ENCODE measurements at regions not wholly inside any gene's neighbourhood (a gene's known extent, or its start where the extent isn't known, plus 50 kb on each side); places are given as distances from the start of the nearest gene placed in this dataset.

DNA sequence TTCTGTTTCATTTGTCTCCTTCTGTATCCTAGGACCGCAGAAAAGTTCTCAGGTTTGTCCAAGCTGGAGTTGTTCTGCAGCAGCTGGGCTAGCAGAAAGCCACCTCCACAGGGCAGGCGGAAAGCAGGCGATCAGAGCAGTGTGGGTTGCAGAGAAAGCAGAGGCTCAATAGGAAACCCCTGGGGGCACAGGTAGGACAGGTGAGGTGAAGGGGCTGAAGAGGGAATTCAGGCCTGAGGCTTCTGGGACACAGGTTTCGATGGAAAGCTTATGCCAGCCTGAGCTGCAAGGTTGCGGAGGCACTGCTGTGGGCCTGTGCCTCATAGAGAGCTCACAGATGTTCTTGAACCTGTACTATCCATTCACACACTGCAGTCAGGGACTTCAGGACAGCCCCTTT lies 194.9 kb upstream of the TPK1 start:
- H3K9me3 ChIP-seq = no peaks in the 10 kb centered on the region
- H3K36me3 ChIP-seq = no peaks in the 10 kb centered on the region
- no peak for DNase-seq
- TF ChIP-seq POLR2A (IDR thresholded peaks at IDR 0.05) = no peak
- TF ChIP-seq, protein P1, sequence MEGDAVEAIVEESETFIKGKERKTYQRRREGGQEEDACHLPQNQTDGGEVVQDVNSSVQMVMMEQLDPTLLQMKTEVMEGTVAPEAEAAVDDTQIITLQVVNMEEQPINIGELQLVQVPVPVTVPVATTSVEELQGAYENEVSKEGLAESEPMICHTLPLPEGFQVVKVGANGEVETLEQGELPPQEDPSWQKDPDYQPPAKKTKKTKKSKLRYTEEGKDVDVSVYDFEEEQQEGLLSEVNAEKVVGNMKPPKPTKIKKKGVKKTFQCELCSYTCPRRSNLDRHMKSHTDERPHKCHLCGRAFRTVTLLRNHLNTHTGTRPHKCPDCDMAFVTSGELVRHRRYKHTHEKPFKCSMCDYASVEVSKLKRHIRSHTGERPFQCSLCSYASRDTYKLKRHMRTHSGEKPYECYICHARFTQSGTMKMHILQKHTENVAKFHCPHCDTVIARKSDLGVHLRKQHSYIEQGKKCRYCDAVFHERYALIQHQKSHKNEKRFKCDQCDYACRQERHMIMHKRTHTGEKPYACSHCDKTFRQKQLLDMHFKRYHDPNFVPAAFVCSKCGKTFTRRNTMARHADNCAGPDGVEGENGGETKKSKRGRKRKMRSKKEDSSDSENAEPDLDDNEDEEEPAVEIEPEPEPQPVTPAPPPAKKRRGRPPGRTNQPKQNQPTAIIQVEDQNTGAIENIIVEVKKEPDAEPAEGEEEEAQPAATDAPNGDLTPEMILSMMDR (IDR thresholded peaks at IDR 0.05) = no peak
- no peaks in the 10 kb centered on the region for H3K4me1 ChIP-seq
- H3K27ac ChIP-seq = no peak overlapping the region
- H3K4me3 ChIP-seq = no peak overlapping the region
- no peaks in the 10 kb centered on the region for H3K27me3 ChIP-seq

- no peak overlapping the region for H3K4me3 ChIP-seq
- no peaks in the 10 kb centered on the region for H3K4me1 ChIP-seq
- H3K27me3 ChIP-seq = no peaks in the 10 kb centered on the region
- H3K9me3 ChIP-seq = no peaks in the 10 kb centered on the region
- H3K27ac ChIP-seq = no peak overlapping the region
- H3K36me3 ChIP-seq = no peaks in the 10 kb centered on the region
- TF ChIP-seq, protein P1 (IDR thresholded peaks at IDR 0.05) = no peak
- TF ChIP-seq POLR2A (IDR thresholded peaks at IDR 0.05) = no peak
- DNase-seq = no peak
Observed at GRCh38 chr7:145020454-145020853, 184.6 kb upstream of the TPK1 start.

DNA sequence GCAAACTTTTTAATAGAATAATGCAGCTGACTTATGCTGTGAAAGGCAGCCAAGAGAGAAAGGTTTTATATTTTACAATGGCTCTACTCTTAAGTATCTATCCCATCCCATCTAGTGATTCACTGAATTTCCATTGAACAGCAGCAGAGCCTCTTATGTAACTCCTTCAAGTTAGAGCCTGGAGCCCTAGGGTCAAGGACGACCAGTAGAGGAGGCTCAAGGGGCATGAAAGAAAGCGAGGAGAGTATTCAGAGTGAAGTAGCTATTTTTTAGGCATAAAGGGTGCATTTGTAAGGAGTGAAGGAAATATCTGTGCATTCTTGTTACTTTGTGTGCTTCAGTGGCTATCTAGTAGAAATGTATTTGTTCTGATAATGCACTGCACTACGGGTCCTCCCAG lies 180.2 kb upstream of the TPK1 start:
- Histone ChIP-seq H3K27me3 (no peaks in the 10 kb centered on the region), H3K27ac (no peak overlapping the region), H3K4me1 (no peaks in the 10 kb centered on the region), H3K36me3 (no peaks in the 10 kb centered on the region), H3K9me3 (no peaks in the 10 kb centered on the region), H3K4me3 (no peak overlapping the region)
- DNase-seq = no peak
- TF ChIP-seq, protein P1 (IDR thresholded peaks at IDR 0.05) = no peak
- no peak for TF ChIP-seq POLR2A (IDR thresholded peaks at IDR 0.05)

- no peak overlapping the region for H3K27ac ChIP-seq
- no peaks in the 10 kb centered on the region for H3K27me3 ChIP-seq
- TF ChIP-seq POLR2A (IDR thresholded peaks at IDR 0.05) = no peak
- TF ChIP-seq, protein P1 (IDR thresholded peaks at IDR 0.05) = no peak
- H3K4me1 ChIP-seq = no peaks in the 10 kb centered on the region
- H3K4me3 ChIP-seq = no peak overlapping the region
- H3K9me3 ChIP-seq = no peaks in the 10 kb centered on the region
- no peaks in the 10 kb centered on the region for H3K36me3 ChIP-seq
- no peak for DNase-seq
Observed at GRCh38 chr7:145009876-145010275, 174.0 kb upstream of the TPK1 start.

GRCh38 chr7:145005601-145006000 lies 169.7 kb upstream of the TPK1 start:
- Histone ChIP-seq H3K27ac (no peak overlapping the region), H3K4me1 (no peaks in the 10 kb centered on the region)
- DNase-seq = no peak

More at GRCh38 chr7:145005601-145006000, 169.7 kb upstream of the TPK1 start:
- Histone ChIP-seq H3K9me3 (no peaks in the 10 kb centered on the region), H3K36me3 (no peaks in the 10 kb centered on the region), H3K4me3 (no peak overlapping the region), H3K27me3 (no peaks in the 10 kb centered on the region)
- TF ChIP-seq POLR2A (IDR thresholded peaks at IDR 0.05) = no peak
- TF ChIP-seq, protein P1 (IDR thresholded peaks at IDR 0.05) = no peak

Data from Peyer's patch (tissue), 4 donors.